ENCODE measurements at regions not wholly inside any gene's neighbourhood (a gene's known extent, or its start where the extent isn't known, plus 50 kb on each side); places are given as distances from the start of the nearest gene placed in this dataset.

- ChIA-PET CTCF (no interaction called here), RAD21 (ENCODE audit: low non-redundant PET in 1 of 2, low total read pairs in 2 of 2, uncharacterized antibody in 2 of 2, unreplicated experiment in 2 of 2) (no interaction called here), POLR2A (no interaction called here)
- H3K4me3 ChIP-seq (replicated peaks in 1 of 2; ENCODE audit: low read depth in 1 of 2, low read length in 2 of 2) = no peak overlapping the region
- H3K79me2 ChIP-seq (ENCODE audit: insufficient read depth, low read length) = no peaks in the 10 kb centered on the region
- ATAC-seq (no peak), DNase-seq (ENCODE audit: low read depth, low spot score) (no peak)
- H3K9ac ChIP-seq (ENCODE audit: low read length) = no peak overlapping the region
- H3K9me3 ChIP-seq (ENCODE audit: control insufficient read depth in 1 of 2, insufficient read depth in 1 of 2, low read depth in 1 of 2, low read length in 2 of 2) = no peaks in the 10 kb centered on the region
- intact Hi-C loops (cut with micrococcal nuclease) = no loop called here
- no peaks in the 10 kb centered on the region for H4K20me1 ChIP-seq (ENCODE audit: insufficient read depth)
- TF ChIP-seq YY1 (IDR thresholded peaks at IDR 0.05; ENCODE audit: extremely low read depth, insufficient replicate concordance, low read depth, low read length) (no peak), EZH2phosphoT487 (IDR thresholded peaks at IDR 0.05; ENCODE audit: borderline replicate concordance) (no peak), RAD21 (IDR thresholded peaks at IDR 0.05; ENCODE audit: low read depth) (no peak), POLR2A (IDR thresholded peaks at IDR 0.05; ENCODE audit: borderline replicate concordance, extremely low read depth, insufficient read depth, insufficient read length) (no peak), CEBPB (IDR thresholded peaks at IDR 0.05; ENCODE audit: low read depth) (no peak), POLR2AphosphoS5 (IDR thresholded peaks at IDR 0.05; ENCODE audit: low read depth, low read length) (no peak), CTCF (IDR thresholded peaks at IDR 0.05 in 2 of 3, conservative IDR thresholded peaks at IDR 0.05 in 1 of 3; ENCODE audit: borderline replicate concordance in 1 of 3, insufficient read depth in 1 of 3, low read depth in 2 of 3, low read length in 2 of 3) (no peak)
- no TSS peak for BruUV-seq (replicated peaks)
- H3K36me3 ChIP-seq (ENCODE audit: control insufficient read depth in 1 of 2, insufficient read depth in 2 of 2, low read length in 2 of 2) = no peaks in the 10 kb centered on the region
- H3K4me1 ChIP-seq (ENCODE audit: control insufficient read depth in 1 of 2, insufficient read depth in 2 of 2, low read length in 2 of 2) = no peaks in the 10 kb centered on the region
- no peak overlapping the region for H2AFZ ChIP-seq (ENCODE audit: low read depth, low read length, poor library complexity, severe bottlenecking)
- H3K27me3 ChIP-seq (ENCODE audit: insufficient read depth, low read length) = no peaks in the 10 kb centered on the region
- no peaks in the 10 kb centered on the region for H3K9me2 ChIP-seq (ENCODE audit: insufficient read depth)
- H3K4me2 ChIP-seq (ENCODE audit: low read length) = no peak overlapping the region
- no peak overlapping the region for H3K27ac ChIP-seq (ENCODE audit: low read depth, low read length)
Measured at GRCh38 chr13:104949840-104950740, 1585.4 kb downstream of the EFNB2 start.

Measured in HCT116 (cell line).